ENCODE measurements at regions not wholly inside any gene's neighbourhood (a gene's known extent, or its start where the extent isn't known, plus 50 kb on each side); places are given as distances from the start of the nearest gene placed in this dataset.

- no peak for TF ChIP-seq SIN3A (conservative IDR thresholded peaks at IDR 0.05 in 1 of 2, IDR thresholded peaks at IDR 0.05 in 1 of 2; ENCODE audit: low read depth in 1 of 2, low read length in 2 of 2)
Measured at GRCh38 chr17:77865716-77866115, 92.8 kb upstream of the TNRC6C start (continued).
